Endothelial cell of umbilical vein (primary cell): ENCODE measurements at regions not wholly inside any gene's neighbourhood (a gene's known extent, or its start where the extent isn't known, plus 50 kb on each side); places are given as distances from the start of the nearest gene placed in this dataset.
"Not testable (repeated sequence)": the region's sequence is repeated elsewhere in the genome, so short reads cannot be mapped to it uniquely, and the experiment has no call there.

Experiments
- BruUV-seq: library from RNA; stranded (reverse); fragments of 400-500 nt; replicated peaks from 2 replicates; lab custom pipeline; 2021; lab: Mats Ljungman, UMichigan
- CTCF ChIA-PET: fragments of 300-600, 350-600 bp; sonication (Branson Sonifier 250); formaldehyde crosslinking; loops from one replicate; lab custom pipeline; 2021; ENCODE audit warnings: antibody characterized with exemption, inconsistent platforms; lab: Charles Lee
- POLR2A ChIA-PET: fragments of 300-600, 350-600 bp; sonication (Branson Sonifier 250); formaldehyde crosslinking; loops from one replicate; lab custom pipeline; 2021; ENCODE audit warnings: antibody characterized with exemption, inconsistent platforms; lab: Charles Lee
- DNase-seq: peaks from one replicate; pipeline ENCODE4 v3.0.0-alpha.2; 2011; ENCODE audit warnings: low read depth, low spot score
- FAIRE-seq: peaks from 2 replicates; lab custom pipeline; 2011; peaks lifted over from hg19 to GRCh38; lab: Jason Lieb, UNC
- H2AFZ ChIP-seq: 2 replicates; pipeline ENCODE4 v1.6.0; 2012; ENCODE audit warnings: low read depth, low read length, control low read depth, inconsistent platforms
- H3K27ac ChIP-seq: 2 replicates; pipeline ENCODE4 v1.5.1; 2011; ENCODE audit warnings: low read depth, mild to moderate bottlenecking, control low read depth, low read length, moderate library complexity; ENCODE audit not compliant: insufficient read depth
- H3K27me3 ChIP-seq, 2 experiments: 2 replicates each; pipeline versions ENCODE4 v1.6.0 to v1.6.1; 2011; ENCODE audit warnings: low read length in 2 of 2, mixed read lengths in 1 of 2; ENCODE audit not compliant: control insufficient read depth in 2 of 2, insufficient read depth in 2 of 2
- H3K36me3 ChIP-seq, 2 experiments: 2 replicates in 1 of 2; 3 replicates in 1 of 2; pipeline ENCODE4 v1.5.1; 2011; ENCODE audit warnings: low read length in 2 of 2, mild to moderate bottlenecking in 1 of 2, moderate library complexity in 1 of 2; ENCODE audit not compliant: control insufficient read depth in 2 of 2, insufficient read depth in 2 of 2; ENCODE audit errors: extremely low read depth in 1 of 2
- H3K4me1 ChIP-seq: 3 replicates; pipeline ENCODE4 v1.5.1; 2011; ENCODE audit warnings: mild to moderate bottlenecking, low read length; ENCODE audit not compliant: control insufficient read depth, insufficient read depth; ENCODE audit errors: extremely low read depth
- H3K4me2 ChIP-seq: 2 replicates; pipeline ENCODE4 v1.6.1; 2011; ENCODE audit warnings: low read length, control low read depth, mixed read lengths; ENCODE audit not compliant: insufficient read depth
- H3K4me3 ChIP-seq, 3 experiments: fragments of 200-600 bp in 1 of 3; sonication (generic), shearing (Covaris generic) in 1 of 3; replicated peaks in 1 of 3; 2 replicates each; pipeline ENCODE4 v1.5.1; 2011 to 2016; ENCODE audit warnings: control low read depth in 3 of 3, low read length in 3 of 3, mild to moderate bottlenecking in 2 of 3, inconsistent platforms in 1 of 3, low read depth in 1 of 3, moderate library complexity in 1 of 3; ENCODE audit not compliant: insufficient read depth in 1 of 3
- H3K79me2 ChIP-seq: 2 replicates; pipeline ENCODE4 v1.6.0; 2012; ENCODE audit warnings: low read length, inconsistent platforms; ENCODE audit not compliant: control insufficient read depth, insufficient read depth
- H3K9ac ChIP-seq: replicated peaks from 2 replicates; pipeline ENCODE3; 2011; ENCODE audit warnings: low read length, control low read depth; ENCODE audit not compliant: insufficient read depth; ENCODE audit errors: extremely low read depth
- H3K9me1 ChIP-seq: replicated peaks from 3 replicates; pipeline ENCODE4 v1.6.0; 2011; ENCODE audit warnings: mild to moderate bottlenecking, low read length; ENCODE audit not compliant: control insufficient read depth, insufficient read depth; ENCODE audit errors: extremely low read depth
- H3K9me3 ChIP-seq: replicated peaks from 2 replicates; pipeline ENCODE4 v1.5.1; 2012; ENCODE audit warnings: low read length, inconsistent platforms; ENCODE audit not compliant: control insufficient read depth, insufficient read depth
- H4K20me1 ChIP-seq: replicated peaks from 2 replicates; pipeline ENCODE3; 2011; ENCODE audit warnings: mild to moderate bottlenecking, low read length; ENCODE audit not compliant: control insufficient read depth, insufficient read depth; ENCODE audit errors: extremely low read depth
- CTCF ChIP-seq, 2 donors: IDR thresholded peaks; 1 replicate in 1 of 2; 2 replicates in 1 of 2; pipeline ENCODE4 v1.5.1; 2011; ENCODE audit warnings: low read length in 2 of 2, mild to moderate bottlenecking in 2 of 2, moderate library complexity in 2 of 2, control low read depth in 1 of 2, inconsistent platforms in 1 of 2, low read depth in 1 of 2; ENCODE audit not compliant: insufficient read depth in 1 of 2; ENCODE audit errors: extremely low read depth in 1 of 2
- EZH2 ChIP-seq: IDR thresholded peaks from 2 replicates; pipeline ENCODE4 v1.6.1; 2012; ENCODE audit warnings: borderline replicate concordance, low read depth, mild to moderate bottlenecking, moderate library complexity, low read length, inconsistent platforms; ENCODE audit not compliant: severe bottlenecking
- FOS ChIP-seq: IDR thresholded peaks from 2 replicates; pipeline ENCODE4 v1.6.1; 2011; ENCODE audit warnings: mild to moderate bottlenecking, low read length, moderate library complexity, borderline replicate concordance; ENCODE audit not compliant: insufficient read depth
- GATA2 ChIP-seq: IDR thresholded peaks from 2 replicates; pipeline ENCODE4 v1.7.0; 2011; ENCODE audit warnings: low read depth, mild to moderate bottlenecking, moderate library complexity, mixed read lengths, low read length; ENCODE audit not compliant: insufficient read length, insufficient read depth
- JUN ChIP-seq: IDR thresholded peaks from 2 replicates; pipeline ENCODE4 v1.6.1; 2011; ENCODE audit warnings: borderline replicate concordance, low read depth; ENCODE audit not compliant: insufficient read length, insufficient read depth
- MYC ChIP-seq: IDR thresholded peaks from one replicate; pipeline ENCODE4 v1.6.1; 2011; ENCODE audit warnings: mild to moderate bottlenecking, low read depth, low read length
- POLR2A ChIP-seq: IDR thresholded peaks from 2 replicates; pipeline ENCODE4 v1.6.1; 2012; ENCODE audit warnings: low read depth, mild to moderate bottlenecking, control low read depth, low read length
- POLR2AphosphoS5 ChIP-seq: IDR thresholded peaks from 2 replicates; pipeline ENCODE4 v1.6.1; 2012; ENCODE audit warnings: low read depth, mild to moderate bottlenecking, control low read depth, low read length, moderate library complexity; ENCODE audit not compliant: insufficient read depth
- dilution Hi-C: fragments of 300-500 bp; cut with MboI; formaldehyde crosslinking; loops from one replicate; pipeline ENCODE4 v1.15.0; 2019; ENCODE audit warnings: low sequenced_read_pairs; ENCODE audit not compliant: extremely low pct_ligation_motif_present
- intact Hi-C: fragments of 100-400 bp; cut with micrococcal nuclease; formaldehyde crosslinking; loops from one replicate; pipeline ENCODE4 v1.10.0; 2022
- TF ChIP-seq, protein P1 (sequence below): IDR thresholded peaks from 2 replicates; pipeline ENCODE4 v1.6.1; 2011; ENCODE audit not compliant: insufficient read depth, insufficient read length

GRCh38 chr13:100951016-100951415, 276.4 kb upstream of the TMTC4 start:
- H3K9me1 ChIP-seq, result no peaks in the 10 kb centered on the region
- no peaks in the 10 kb centered on the region for H3K27me3 ChIP-seq
- ChIA-PET POLR2A (no interaction called here), CTCF (no interaction called here)
- no peaks in the 10 kb centered on the region for H3K79me2 ChIP-seq
- BruUV-seq, result no TSS peak
- H3K4me3 ChIP-seq, result no peak overlapping the region
- no peaks in the 10 kb centered on the region for H3K36me3 ChIP-seq
- intact Hi-C loops, result no loop called here
- no peaks in the 10 kb centered on the region for H3K4me1 ChIP-seq
- dilution Hi-C loops, result no loop called here
- TF ChIP-seq, protein P1, sequence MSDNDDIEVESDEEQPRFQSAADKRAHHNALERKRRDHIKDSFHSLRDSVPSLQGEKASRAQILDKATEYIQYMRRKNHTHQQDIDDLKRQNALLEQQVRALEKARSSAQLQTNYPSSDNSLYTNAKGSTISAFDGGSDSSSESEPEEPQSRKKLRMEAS, result no peak
- TF ChIP-seq FOS (no peak), CTCF (IDR thresholded peaks at IDR 0.05; ENCODE audit: extremely low read depth in 1 of 2, insufficient read depth in 1 of 2, low read depth in 1 of 2, low read length in 2 of 2) (no peak), JUN (no peak), POLR2A (no peak), GATA2 (no peak), MYC (no peak), EZH2 (no peak), POLR2AphosphoS5 (no peak)
- no peak overlapping the region for H2AFZ ChIP-seq
- DNase-seq (no peak), FAIRE-seq (no peak)
- no peak overlapping the region for H3K27ac ChIP-seq
- no peaks in the 10 kb centered on the region for H3K9me3 ChIP-seq
- H4K20me1 ChIP-seq, result no peaks in the 10 kb centered on the region
- H3K9ac ChIP-seq, result no peak overlapping the region
- H3K4me2 ChIP-seq, result no peak overlapping the region

DNA sequence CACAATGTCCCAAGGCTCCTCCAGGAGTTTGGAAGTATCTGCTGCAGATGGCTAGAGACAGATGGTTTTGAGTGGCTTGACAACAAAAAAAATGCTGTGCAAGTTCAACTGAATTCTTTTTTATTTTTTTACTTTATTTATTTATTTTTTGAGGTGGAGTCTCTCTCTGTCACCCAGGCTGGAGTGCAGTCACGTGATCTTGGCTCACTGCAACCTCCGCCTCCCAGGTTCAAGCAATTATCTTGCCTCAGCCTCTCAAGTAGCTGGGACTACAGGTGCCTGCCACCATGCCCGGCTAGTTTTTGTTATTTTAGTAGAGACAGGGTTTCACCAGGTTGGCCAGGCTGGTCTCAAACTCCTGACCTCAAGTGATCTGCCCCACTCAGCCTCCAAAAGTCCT, 274.3 kb upstream of the TMTC4 start:
- dilution Hi-C loops, H3K27ac ChIP-seq, H3K4me2 ChIP-seq, H3K4me3 ChIP-seq, H3K36me3 ChIP-seq, CTCF ChIA-PET, H3K27me3 ChIP-seq, POLR2A ChIA-PET, BruUV-seq, H3K9me3 ChIP-seq, H4K20me1 ChIP-seq, DNase-seq, H3K9ac ChIP-seq, intact Hi-C loops, H3K79me2 ChIP-seq, H3K9me1 ChIP-seq, H2AFZ ChIP-seq, H3K4me1 ChIP-seq, FAIRE-seq: not testable (repeated sequence)
